ENCODE measurements at regions not wholly inside any gene's neighbourhood (a gene's known extent, or its start where the extent isn't known, plus 50 kb on each side); places are given as distances from the start of the nearest gene placed in this dataset.

- H3K4me3 ChIP-seq (ENCODE audit: low read depth, low read length) = no peak overlapping the region
- no peak for DNase-seq (ENCODE audit: low read depth)
- TF ChIP-seq CTCF (conservative IDR thresholded peaks at IDR 0.05; ENCODE audit: low read depth, low read length) = no peak
Observed at GRCh38 chr10:64067009-64067606, 545.9 kb downstream of the REEP3 start.

GRCh38 chr10:64067859-64068258 lies 546.7 kb downstream of the REEP3 start:
- DNase-seq (ENCODE audit: low read depth) = no peak
- TF ChIP-seq CTCF (conservative IDR thresholded peaks at IDR 0.05; ENCODE audit: low read depth, low read length) = no peak
- no peak overlapping the region for H3K4me3 ChIP-seq (ENCODE audit: low read depth, low read length)

- no peak for TF ChIP-seq CTCF (conservative IDR thresholded peaks at IDR 0.05; ENCODE audit: low read depth, low read length)
- no peak overlapping the region for H3K4me3 ChIP-seq (ENCODE audit: low read depth, low read length)
- DNase-seq (ENCODE audit: low read depth) = no peak
Observed at GRCh38 chr10:64070241-64070640, 549.0 kb downstream of the REEP3 start.

- no peak overlapping the region for H3K4me3 ChIP-seq (ENCODE audit: low read depth, low read length)
- no peak for DNase-seq (ENCODE audit: low read depth)
- no peak for TF ChIP-seq CTCF (conservative IDR thresholded peaks at IDR 0.05; ENCODE audit: low read depth, low read length)
Observed at GRCh38 chr10:64071218-64071617, 550.0 kb downstream of the REEP3 start.

GRCh38 chr10:64075604-64076003 lies 554.4 kb downstream of the REEP3 start:
- H3K4me3 ChIP-seq (ENCODE audit: low read depth, low read length) = no peak overlapping the region
- no peak for TF ChIP-seq CTCF (conservative IDR thresholded peaks at IDR 0.05; ENCODE audit: low read depth, low read length)
- no peak for DNase-seq (ENCODE audit: low read depth)

GRCh38 chr10:64076322-64076940 lies 555.2 kb downstream of the REEP3 start:
- H3K4me3 ChIP-seq (ENCODE audit: low read depth, low read length) = no peak overlapping the region
- no peak for TF ChIP-seq CTCF (conservative IDR thresholded peaks at IDR 0.05; ENCODE audit: low read depth, low read length)
- DNase-seq (ENCODE audit: low read depth) = no peak

GRCh38 chr10:64079341-64079740 lies 558.1 kb downstream of the REEP3 start:
- DNase-seq (ENCODE audit: low read depth) = no peak
- no peak overlapping the region for H3K4me3 ChIP-seq (ENCODE audit: low read depth, low read length)
- no peak for TF ChIP-seq CTCF (conservative IDR thresholded peaks at IDR 0.05; ENCODE audit: low read depth, low read length)

Data from epithelial cell of proximal tubule (primary cell).